A204.1 (cell line): ENCODE measurements at regions not wholly inside any gene's neighbourhood (a gene's known extent, or its start where the extent isn't known, plus 50 kb on each side); places are given as distances from the start of the nearest gene placed in this dataset.

Source experiments
- FAIRE-seq: peaks from 2 replicates; lab custom pipeline; 2012; peaks lifted over from hg19 to GRCh38; lab: Jason Lieb, UNC

- FAIRE-seq: no peak
Measured at GRCh38 chr6:12383448-12383847, 93.3 kb downstream of the EDN1 start.

- no peak for FAIRE-seq
Measured at GRCh38 chr6:12384357-12384912, 94.3 kb downstream of the EDN1 start.

DNA sequence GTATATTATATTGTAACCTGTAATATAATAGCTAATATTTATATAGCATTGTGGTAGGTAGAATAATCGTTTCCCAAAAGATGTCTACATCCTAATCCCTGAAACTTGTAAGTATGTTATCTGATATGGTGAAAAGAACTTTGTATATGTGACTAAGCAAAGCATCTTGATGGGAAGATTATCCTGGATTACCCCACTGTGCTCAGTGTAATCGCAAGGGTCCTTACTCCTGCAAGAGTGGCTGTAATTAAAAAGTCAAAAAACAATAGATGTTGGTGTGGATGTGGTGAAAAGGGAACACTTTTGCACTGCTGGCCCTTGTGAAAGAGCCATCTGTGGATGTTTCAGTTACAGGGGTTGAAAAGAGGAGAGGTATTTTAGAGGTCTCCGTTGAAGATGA, 95.2 kb downstream of the EDN1 start:
- FAIRE-seq: no peak

DNA sequence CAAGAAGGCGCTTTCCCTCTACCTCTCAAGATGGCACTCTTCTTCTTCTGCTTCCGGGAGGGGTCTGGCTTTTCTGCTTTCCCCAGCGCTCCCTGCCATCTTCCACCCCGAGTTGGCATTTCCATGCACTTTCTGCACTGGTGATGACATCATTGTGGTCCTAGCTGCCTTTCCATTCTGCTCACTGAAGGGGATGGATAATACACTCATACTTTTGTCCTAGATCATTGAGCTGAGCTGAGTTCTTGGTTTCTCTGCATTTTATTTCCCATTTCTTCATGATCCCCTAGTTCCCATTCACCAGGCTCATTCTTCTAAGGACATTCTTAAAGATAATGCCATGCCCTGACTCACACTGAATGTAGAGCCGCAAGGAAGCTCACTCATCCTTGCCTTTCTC, 96.7 kb downstream of the EDN1 start:
- FAIRE-seq: no peak

- no peak for FAIRE-seq
Measured at GRCh38 chr6:12391472-12391871, 101.3 kb downstream of the EDN1 start.

DNA sequence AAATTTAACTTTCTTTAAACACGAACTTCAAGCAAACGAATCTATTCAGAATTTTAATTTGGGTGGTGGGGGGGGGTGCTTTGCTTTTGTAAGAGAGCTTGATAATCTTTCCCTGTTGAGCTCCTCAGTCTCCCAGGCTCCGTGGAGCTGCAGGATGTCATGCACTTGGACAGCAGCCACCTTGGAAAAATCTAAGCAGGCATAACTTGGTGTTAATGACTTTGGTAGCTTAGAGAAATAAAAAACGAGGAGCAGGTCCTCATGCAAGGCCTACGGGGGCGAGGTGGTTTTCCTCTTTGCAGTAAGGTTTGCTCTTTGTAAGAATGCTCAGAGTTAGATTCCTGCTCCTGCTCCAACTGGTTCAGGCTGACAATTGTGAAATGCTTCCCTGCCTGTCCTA, 102.3 kb downstream of the EDN1 start:
- no peak for FAIRE-seq

DNA sequence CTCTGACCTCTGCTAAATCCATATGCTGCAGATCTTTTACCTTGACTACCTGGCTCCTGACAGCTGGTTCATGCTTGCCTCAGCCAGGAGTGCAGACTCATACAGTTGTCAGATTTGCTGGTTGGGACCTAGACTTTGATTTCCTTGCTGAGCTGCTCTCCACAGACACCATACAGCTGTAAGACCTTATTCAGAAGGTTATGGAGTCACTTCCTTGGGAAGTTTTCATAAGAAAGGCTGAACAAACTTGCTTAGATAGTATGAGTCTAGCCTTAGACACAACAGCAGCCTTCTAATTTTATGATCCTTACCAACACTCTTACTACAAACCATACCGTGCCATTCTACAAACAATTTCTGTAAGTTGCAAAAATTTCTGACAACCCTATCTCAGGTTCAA, 102.9 kb downstream of the EDN1 start:
- FAIRE-seq: no peak

DNA sequence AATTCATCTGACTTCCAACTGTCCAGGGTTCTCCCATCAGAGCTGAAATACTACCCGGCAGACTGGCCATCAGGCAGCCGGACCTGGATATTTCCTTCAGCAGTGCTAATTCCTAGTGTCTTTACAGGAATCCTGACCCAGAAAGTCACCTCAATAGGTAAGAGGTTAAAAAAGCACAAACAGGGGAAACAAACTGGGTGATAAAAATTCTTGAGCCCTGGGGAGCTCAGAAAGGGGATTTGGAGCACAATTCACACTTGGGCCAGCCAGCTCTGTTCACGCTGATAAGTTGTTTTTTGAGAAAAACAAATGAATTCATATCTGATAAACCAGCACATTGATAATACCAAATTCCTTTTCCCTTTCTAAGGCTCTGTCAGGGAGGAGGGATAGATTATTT, 104.0 kb downstream of the EDN1 start:
- no peak for FAIRE-seq

DNA sequence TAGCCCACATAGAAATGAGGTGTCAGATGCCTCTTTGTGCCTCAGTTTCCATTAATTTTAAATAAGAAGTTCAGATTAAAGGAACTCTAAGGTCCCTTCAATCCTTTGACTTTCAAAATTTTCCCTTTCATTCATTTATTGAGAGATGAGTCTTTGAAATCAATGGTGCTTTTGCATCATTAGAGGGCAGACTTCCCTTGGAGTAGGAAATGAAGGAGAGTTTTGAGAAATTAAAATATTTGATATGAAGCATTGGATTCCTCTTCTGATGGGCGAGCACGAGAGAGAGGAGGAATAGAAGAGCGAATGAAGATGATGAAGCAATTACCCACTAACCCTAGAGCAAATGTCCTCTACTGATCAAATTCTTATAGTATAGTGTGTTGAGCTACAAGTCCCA, 105.7 kb downstream of the EDN1 start:
- no peak for FAIRE-seq

GRCh38 chr6:12401200-12401599, 111.0 kb downstream of the EDN1 start:
- FAIRE-seq: no peak

DNA sequence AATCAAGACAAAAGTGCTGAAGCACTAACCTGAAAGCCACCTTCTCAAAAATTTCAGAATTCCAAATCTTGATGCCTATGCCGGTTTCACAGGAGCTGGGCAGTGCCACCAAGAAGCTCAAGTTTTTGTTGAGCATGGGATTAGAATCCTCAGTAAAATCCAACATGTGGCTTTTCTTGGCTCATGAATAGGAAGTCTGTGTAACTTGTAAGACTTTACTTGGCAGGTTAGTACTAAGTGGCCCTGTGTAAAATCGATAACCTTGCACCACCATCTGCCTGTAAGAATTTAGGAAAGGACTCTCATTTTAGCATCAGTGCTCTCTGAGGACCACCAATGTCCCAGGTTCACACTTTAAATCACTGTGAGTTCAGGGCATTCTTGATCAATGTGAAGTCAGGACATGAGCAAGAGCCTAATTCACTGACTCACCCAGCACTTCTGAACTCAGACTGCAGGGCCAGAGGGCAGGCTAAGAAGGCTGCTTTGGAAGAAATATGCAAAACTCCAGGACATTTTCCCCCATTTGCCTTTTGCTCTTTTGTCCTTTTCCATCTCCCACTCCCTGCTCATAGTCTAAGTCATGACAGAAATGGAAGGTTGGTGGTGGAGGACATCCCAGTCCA, 113.2 kb downstream of the EDN1 start:
- no peak for FAIRE-seq

- FAIRE-seq: no peak
Measured at GRCh38 chr6:12403947-12404647, 113.9 kb downstream of the EDN1 start.

- FAIRE-seq: no peak
Measured at GRCh38 chr6:12404651-12405050, 114.5 kb downstream of the EDN1 start.

DNA sequence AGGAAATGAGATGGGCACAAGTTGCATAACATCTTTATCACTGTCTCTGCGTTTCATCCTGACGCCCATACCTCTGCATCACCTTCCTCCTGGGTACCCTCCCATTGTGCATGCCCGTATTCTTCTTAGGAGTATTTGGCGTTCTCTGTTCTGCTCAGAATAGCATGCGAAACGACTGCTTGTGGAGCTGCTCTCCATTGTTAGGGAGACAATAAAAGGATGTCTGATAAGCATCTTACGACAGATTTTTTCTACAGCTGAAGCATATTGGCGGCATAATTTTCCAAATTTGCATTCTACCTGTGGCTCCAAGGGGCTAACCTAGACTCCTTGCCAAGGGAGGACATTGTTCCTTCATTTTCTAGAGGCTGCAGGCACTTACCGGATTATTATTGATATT, 118.6 kb downstream of the EDN1 start:
- no peak for FAIRE-seq

- FAIRE-seq: no peak
Measured at GRCh38 chr6:12410946-12411345, 120.8 kb downstream of the EDN1 start.

DNA sequence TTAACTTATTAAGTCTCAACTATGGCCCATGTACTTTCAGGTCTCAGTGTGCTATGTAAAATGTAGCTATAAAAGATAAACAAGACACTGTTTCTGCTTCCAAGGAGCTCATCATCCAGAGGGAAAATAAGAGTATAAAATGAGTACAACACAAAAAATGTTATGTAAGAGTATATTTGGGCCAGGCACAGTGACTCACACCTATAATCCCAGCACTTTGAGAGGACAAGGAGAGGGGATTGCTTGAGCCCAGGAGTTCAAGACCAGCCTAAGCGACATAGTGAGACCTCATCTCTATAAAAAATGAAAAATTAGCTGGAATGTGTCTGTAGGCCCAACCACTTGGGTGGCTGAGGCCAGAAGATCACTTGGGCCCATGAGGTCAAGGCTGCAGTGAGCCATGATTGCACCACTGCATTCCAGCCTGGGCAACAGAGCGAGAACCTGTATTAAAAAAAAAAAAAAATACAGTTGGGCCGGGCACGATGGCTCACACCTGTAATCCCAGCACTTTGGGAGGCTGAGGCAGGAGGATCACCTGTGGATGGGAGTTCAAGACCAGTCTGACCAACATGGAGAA, 124.0 kb downstream of the EDN1 start:
- FAIRE-seq: no peak

DNA sequence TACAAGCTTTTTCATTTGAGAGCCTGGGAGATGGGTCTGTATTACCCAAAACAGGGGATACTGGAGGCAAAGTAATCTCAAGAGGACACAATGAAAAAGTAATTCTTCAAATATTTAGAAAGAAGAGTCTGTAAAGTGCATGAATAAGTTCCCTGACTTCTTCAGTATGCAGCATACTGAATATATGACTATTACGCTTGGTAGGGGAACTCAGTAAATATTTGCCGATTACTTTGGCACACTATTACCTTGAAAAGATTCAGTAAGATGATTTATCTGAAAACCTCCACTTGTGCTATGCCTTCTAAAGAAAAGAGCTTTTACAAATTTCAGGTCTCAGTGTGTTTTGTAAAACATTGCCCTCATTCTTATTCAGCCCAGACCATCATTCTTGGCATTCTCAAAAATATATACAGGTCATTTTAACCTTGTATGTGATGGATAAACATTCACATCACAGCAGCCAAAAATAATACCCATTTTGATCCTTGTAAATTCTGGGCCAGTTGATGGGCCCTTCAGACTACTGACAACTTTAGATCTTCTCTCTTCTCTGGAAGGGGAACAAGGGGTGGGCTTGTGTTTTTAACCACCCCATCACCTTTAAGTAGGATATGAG, 125.9 kb downstream of the EDN1 start:
- no peak for FAIRE-seq

- FAIRE-seq: no peak
Measured at GRCh38 chr6:12417191-12417590, 127.0 kb downstream of the EDN1 start.

DNA sequence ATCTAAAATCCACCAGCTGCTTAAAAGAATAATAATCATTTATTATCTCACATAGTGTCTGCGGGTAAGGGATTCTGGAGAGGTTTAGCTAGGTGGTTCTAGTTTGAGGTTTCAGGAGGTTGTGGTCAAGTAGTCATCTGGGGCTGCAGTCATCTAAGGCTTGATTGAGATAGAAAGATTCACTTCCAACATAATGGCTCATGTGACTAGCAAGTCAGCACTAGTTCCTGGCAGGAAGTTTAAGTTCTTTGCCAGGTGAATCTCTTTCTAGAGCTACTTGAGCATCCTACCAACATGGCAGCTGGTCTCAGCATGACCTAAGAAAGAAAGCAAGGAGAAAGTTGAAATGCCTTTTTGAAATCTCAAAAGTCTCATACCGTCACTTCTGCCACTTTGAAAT, 128.8 kb downstream of the EDN1 start:
- no peak for FAIRE-seq

- FAIRE-seq: no peak
Measured at GRCh38 chr6:12419631-12420272, 129.6 kb downstream of the EDN1 start.

DNA sequence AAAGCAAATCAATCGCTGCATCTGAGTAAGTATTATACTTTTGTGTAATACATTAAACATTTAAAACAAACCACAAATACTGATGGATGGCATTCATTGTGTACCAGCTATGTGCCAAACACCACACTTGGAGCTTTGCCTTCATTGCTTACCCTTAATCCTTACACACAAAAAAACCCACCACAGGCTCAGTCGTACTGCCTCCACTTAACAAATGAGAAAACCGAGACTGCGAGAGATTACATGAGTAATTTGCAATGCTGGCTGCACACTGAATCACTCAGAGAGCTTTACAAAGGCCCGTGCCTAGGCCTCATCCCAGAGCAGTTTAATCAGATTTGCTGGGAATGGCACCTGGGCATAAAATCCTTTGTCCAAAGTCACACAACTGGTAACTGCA, 130.5 kb downstream of the EDN1 start:
- no peak for FAIRE-seq

DNA sequence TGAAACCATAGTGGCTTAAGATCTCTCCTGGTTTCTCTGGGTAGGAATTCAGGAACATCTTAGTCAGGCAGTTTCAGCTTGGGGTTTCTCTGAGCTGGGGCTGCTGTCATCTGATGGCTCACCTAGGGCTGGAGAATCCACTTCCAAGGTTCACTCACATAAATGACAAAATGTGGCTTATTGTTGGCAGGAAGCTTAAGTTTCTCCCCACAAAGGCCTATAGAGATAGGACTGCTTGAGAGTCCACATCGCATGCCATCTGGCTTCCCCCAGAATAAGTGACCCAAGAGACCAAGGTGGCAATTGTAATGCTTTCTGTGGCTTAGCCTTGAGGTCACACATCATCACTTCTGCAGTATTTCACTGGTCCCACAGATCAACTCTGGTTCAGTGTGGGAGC, 131.4 kb downstream of the EDN1 start:
- no peak for FAIRE-seq

DNA sequence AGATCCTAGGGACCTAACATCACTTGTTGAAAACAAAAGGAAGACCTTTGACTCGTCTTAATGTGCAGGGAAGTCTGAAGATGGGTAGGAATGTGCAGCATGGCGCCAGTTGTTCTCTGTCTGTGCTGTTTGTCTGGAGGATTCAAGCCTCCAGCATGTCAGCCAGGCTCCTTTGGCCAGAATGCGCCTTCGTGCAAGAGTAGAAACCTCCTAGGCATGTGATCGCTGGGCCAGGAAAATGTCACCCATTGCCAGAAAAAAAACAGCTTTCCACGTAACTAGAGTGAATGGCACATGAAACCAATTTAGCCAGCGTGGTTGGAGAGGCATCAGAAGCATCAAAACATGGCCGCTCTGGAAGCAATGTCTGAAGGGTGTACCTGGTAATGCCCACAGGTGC, 132.7 kb downstream of the EDN1 start:
- FAIRE-seq: no peak
